Body of pancreas (tissue), 4 donors: ENCODE measurements at regions not wholly inside any gene's neighbourhood (a gene's known extent, or its start where the extent isn't known, plus 50 kb on each side); places are given as distances from the start of the nearest gene placed in this dataset.

ENCODE experiments used
- POLR2A ChIP-seq, 3 donors: fragments of 450-650 bp; IDR thresholded peaks; one replicate each; pipeline ENCODE4 v1.6.1; 2016; ENCODE audit warnings: antibody characterized with exemption in 3 of 3, mild to moderate bottlenecking in 2 of 3
- TF ChIP-seq, protein P1 (sequence below), 7 experiments: fragments of 450-650 bp in 4 of 7; fragments of 200-600 bp in 3 of 7; sonication (generic) in 3 of 7; IDR thresholded peaks; one replicate each; pipeline ENCODE4 v1.5.1; 2016 to 2019; ENCODE audit warnings: antibody characterized with exemption in 7 of 7

- TF ChIP-seq POLR2A (IDR thresholded peaks at IDR 0.05), result no peak
- TF ChIP-seq, protein P1, sequence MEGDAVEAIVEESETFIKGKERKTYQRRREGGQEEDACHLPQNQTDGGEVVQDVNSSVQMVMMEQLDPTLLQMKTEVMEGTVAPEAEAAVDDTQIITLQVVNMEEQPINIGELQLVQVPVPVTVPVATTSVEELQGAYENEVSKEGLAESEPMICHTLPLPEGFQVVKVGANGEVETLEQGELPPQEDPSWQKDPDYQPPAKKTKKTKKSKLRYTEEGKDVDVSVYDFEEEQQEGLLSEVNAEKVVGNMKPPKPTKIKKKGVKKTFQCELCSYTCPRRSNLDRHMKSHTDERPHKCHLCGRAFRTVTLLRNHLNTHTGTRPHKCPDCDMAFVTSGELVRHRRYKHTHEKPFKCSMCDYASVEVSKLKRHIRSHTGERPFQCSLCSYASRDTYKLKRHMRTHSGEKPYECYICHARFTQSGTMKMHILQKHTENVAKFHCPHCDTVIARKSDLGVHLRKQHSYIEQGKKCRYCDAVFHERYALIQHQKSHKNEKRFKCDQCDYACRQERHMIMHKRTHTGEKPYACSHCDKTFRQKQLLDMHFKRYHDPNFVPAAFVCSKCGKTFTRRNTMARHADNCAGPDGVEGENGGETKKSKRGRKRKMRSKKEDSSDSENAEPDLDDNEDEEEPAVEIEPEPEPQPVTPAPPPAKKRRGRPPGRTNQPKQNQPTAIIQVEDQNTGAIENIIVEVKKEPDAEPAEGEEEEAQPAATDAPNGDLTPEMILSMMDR (IDR thresholded peaks at IDR 0.05), result no peak
Observed at GRCh38 chr5:15027764-15028163, 156.2 kb upstream of the ANKH start.
